Hepatocyte (in vitro differentiated cells): ENCODE measurements at regions not wholly inside any gene's neighbourhood (a gene's known extent, or its start where the extent isn't known, plus 50 kb on each side); places are given as distances from the start of the nearest gene placed in this dataset.

ENCODE experiments used
- DNase-seq: peaks from one replicate; pipeline ENCODE4 v3.0.0-alpha.2; 2016; ENCODE audit warnings: low spot score
- H2AFZ ChIP-seq: fragments of 200-600 bp; sonication (generic); 2 replicates; pipeline ENCODE4 v1.6.0; 2016; ENCODE audit warnings: antibody characterized with exemption, mild to moderate bottlenecking
- H3K27ac ChIP-seq: fragments of 200-600 bp; sonication (generic); 2 replicates; pipeline ENCODE4 v1.5.1; 2016; ENCODE audit warnings: mild to moderate bottlenecking
- H3K27me3 ChIP-seq: fragments of 200-600 bp; sonication (generic); 2 replicates; pipeline ENCODE4 v1.6.1; 2016
- H3K36me3 ChIP-seq: fragments of 200-600 bp; sonication (generic); replicated peaks from 2 replicates; pipeline ENCODE4 v1.5.1; 2016; ENCODE audit warnings: low read depth; ENCODE audit not compliant: insufficient read depth
- H3K4me1 ChIP-seq: fragments of 200-600 bp; sonication (generic); 2 replicates; pipeline ENCODE4 v1.5.1; 2016; ENCODE audit warnings: mild to moderate bottlenecking, moderate library complexity; ENCODE audit not compliant: insufficient read depth
- H3K4me2 ChIP-seq: fragments of 200-600 bp; sonication (generic); 2 replicates; pipeline ENCODE4 v1.6.0; 2016
- H3K4me3 ChIP-seq: fragments of 200-600 bp; sonication (generic); 2 replicates; pipeline ENCODE4 v1.5.1; 2016; ENCODE audit warnings: mild to moderate bottlenecking
- H3K79me2 ChIP-seq: fragments of 200-600 bp; sonication (generic); 2 replicates; pipeline ENCODE4 v1.6.0; 2017; ENCODE audit warnings: mild to moderate bottlenecking
- H3K9me2 ChIP-seq: fragments of 200-600 bp; sonication (generic); replicated peaks from 2 replicates; pipeline ENCODE4 v1.6.0; 2017; ENCODE audit warnings: mild to moderate bottlenecking; ENCODE audit not compliant: insufficient read depth
- H3K9me3 ChIP-seq: fragments of 200-600 bp; sonication (generic); 2 replicates; pipeline ENCODE4 v1.5.1; 2016; ENCODE audit warnings: low read depth, mild to moderate bottlenecking
- H4K20me1 ChIP-seq: fragments of 200-600 bp; sonication (generic); 2 replicates; pipeline ENCODE4 v1.6.0; 2016; ENCODE audit warnings: mild to moderate bottlenecking; ENCODE audit not compliant: insufficient read depth, poor library complexity, severe bottlenecking
- CTCF ChIP-seq: fragments of 200-600 bp; sonication (generic); IDR thresholded peaks from 2 replicates; pipeline ENCODE4 v1.5.1; 2016; ENCODE audit warnings: antibody characterized with exemption, mild to moderate bottlenecking; ENCODE audit not compliant: poor library complexity
- EZH2 ChIP-seq: fragments of 200-600 bp; sonication (generic); IDR thresholded peaks from 2 replicates; pipeline ENCODE4 v1.6.1; 2016; ENCODE audit warnings: antibody characterized with exemption, mild to moderate bottlenecking, borderline replicate concordance
- EZH2phosphoT487 ChIP-seq: fragments of 200-600 bp; sonication (generic); IDR thresholded peaks from one replicate; pipeline ENCODE4 v1.6.1; 2018; ENCODE audit warnings: antibody characterized with exemption, mild to moderate bottlenecking, low read depth, moderate library complexity; ENCODE audit not compliant: unreplicated experiment, severe bottlenecking
- WGBS: methylation state at CpG from one replicate; pipeline ENCODE4 v1.1.6; 2016; ENCODE audit warnings: low lambda C conversion rate; ENCODE audit errors: missing lambda C conversion rate; 5-methylcytosine and 5-hydroxymethylcytosine counted together

DNA sequence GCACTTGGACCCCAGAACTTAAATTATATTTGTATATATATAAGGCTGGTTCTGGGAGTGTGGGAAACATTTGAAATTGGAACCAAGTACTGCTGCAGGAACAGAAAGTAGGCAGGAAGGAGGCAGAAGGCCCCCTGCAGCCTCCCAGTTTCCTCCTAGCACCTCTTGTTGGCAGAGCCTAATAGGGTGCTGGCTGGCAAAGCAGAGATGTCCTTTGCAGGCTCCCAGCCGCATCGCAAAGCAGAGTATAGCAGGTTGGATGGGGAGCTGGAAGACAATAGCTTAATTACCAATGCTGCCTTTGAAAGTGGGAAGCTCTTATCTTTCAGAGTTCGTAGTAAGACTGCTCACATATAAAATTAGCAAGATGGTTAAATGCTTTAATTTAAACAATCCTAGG lies 370.8 kb upstream of the C11orf87 start:
- H3K4me2 ChIP-seq, result no peak overlapping the region
- no peak overlapping the region for H3K27ac ChIP-seq
- no peak for DNase-seq
- WGBS, result 72% methylated on average over 3 of the region's 3 CpGs
- H3K36me3 ChIP-seq, result no peaks in the 10 kb centered on the region
- H3K9me3 ChIP-seq, result no peaks in the 10 kb centered on the region
- TF ChIP-seq EZH2, result no peak
- H4K20me1 ChIP-seq, result no peaks in the 10 kb centered on the region
- H3K27me3 ChIP-seq, result no peaks in the 10 kb centered on the region
- H2AFZ ChIP-seq, result no peak overlapping the region
- H3K4me3 ChIP-seq, result no peak overlapping the region
- no peaks in the 10 kb centered on the region for H3K9me2 ChIP-seq
- H3K4me1 ChIP-seq, result no peaks in the 10 kb centered on the region
- H3K79me2 ChIP-seq, result no peaks in the 10 kb centered on the region

DNA sequence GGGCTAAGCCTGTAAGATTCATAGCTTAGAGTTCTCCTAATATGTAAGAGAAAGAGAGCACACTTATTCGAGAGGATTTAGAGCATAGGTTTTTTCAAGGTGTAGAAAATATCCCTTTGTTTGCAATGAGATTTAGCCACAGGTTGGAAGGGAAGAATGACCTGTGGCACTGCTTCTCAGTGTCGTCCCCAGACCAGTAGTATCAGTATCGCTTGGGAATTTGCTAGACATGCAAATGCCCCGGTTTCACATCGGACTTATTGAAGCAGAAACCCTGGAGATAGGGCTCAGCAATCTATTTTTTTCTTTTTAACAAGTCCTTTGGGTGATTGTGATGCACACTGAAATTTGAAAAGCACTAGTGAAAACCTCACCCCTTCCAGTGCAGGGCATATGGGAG lies 362.6 kb upstream of the C11orf87 start:
- Histone ChIP-seq H2AFZ (no peak overlapping the region), H3K27me3 (no peaks in the 10 kb centered on the region), H3K4me1 (no peaks in the 10 kb centered on the region), H3K27ac (no peak overlapping the region), H3K4me2 (no peak overlapping the region), H3K9me3 (no peaks in the 10 kb centered on the region), H3K9me2 (no peaks in the 10 kb centered on the region), H4K20me1 (no peaks in the 10 kb centered on the region), H3K79me2 (no peaks in the 10 kb centered on the region), H3K4me3 (no peak overlapping the region), H3K36me3 (no peaks in the 10 kb centered on the region)
- TF ChIP-seq EZH2 (no peak), CTCF (no peak), EZH2phosphoT487 (no peak)
- DNase-seq, result no peak
- WGBS, result 38% methylated on average over 5 of the region's 5 CpGs

GRCh38 chr11:109061394-109061793 lies 360.6 kb upstream of the C11orf87 start:
- Histone ChIP-seq H3K4me3 (no peak overlapping the region), H3K79me2 (no peaks in the 10 kb centered on the region), H3K27me3 (no peaks in the 10 kb centered on the region), H2AFZ (no peak overlapping the region), H3K4me2 (no peak overlapping the region), H3K9me2 (no peaks in the 10 kb centered on the region), H3K4me1 (no peaks in the 10 kb centered on the region), H3K27ac (no peak overlapping the region), H3K36me3 (no peaks in the 10 kb centered on the region), H3K9me3 (no peaks in the 10 kb centered on the region), H4K20me1 (no peaks in the 10 kb centered on the region)
- TF ChIP-seq CTCF (no peak), EZH2phosphoT487 (no peak), EZH2 (no peak)
- DNase-seq, result no peak
- WGBS, result 96% methylated on average over 1 of the region's 1 CpG

DNA sequence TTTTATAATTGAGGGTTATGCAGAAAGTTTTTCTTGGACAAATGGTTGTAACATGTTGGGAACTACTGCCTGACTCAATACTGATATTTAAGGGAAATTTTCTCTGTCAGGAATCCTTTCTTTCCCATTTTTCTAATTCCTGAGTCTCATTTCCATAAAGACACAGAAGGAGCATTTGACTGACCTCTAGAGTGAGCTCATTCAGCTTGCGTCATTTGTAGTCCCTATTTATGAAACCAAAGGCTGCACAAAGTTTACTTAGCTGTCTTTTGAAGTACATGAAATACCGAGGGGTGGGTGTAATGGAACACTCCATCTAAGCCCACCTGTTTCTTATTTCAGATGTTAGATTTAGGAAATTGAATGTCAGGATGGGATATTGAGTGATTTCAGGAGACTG lies 359.5 kb upstream of the C11orf87 start:
- Histone ChIP-seq H4K20me1 (no peaks in the 10 kb centered on the region), H3K9me2 (no peaks in the 10 kb centered on the region), H3K4me2 (no peak overlapping the region), H3K79me2 (no peaks in the 10 kb centered on the region), H3K9me3 (no peaks in the 10 kb centered on the region), H3K27ac (no peak overlapping the region), H3K27me3 (no peaks in the 10 kb centered on the region), H2AFZ (no peak overlapping the region), H3K4me1 (no peaks in the 10 kb centered on the region), H3K36me3 (no peaks in the 10 kb centered on the region), H3K4me3 (no peak overlapping the region)
- no peak for DNase-seq
- no peak for TF ChIP-seq EZH2phosphoT487
- no peak for TF ChIP-seq CTCF
- TF ChIP-seq EZH2, result no peak
- WGBS, result 51% methylated on average over 2 of the region's 2 CpGs
